GM18505 (cell line): ENCODE measurements at regions not wholly inside any gene's neighbourhood (a gene's known extent, or its start where the extent isn't known, plus 50 kb on each side); places are given as distances from the start of the nearest gene placed in this dataset.

ENCODE experiments used
- ATAC-seq: cut with Tn5 transposase; IDR thresholded peaks from one replicate; pipeline ENCODE4 v1.9.1; 2021; ENCODE audit not compliant: unreplicated experiment
- POLR2A ChIP-seq: IDR thresholded peaks from 4 replicates; pipeline ENCODE4 v1.6.1; 2011; ENCODE audit warnings: borderline replicate concordance; ENCODE audit not compliant: insufficient read depth, insufficient read length; ENCODE audit errors: extremely low read depth

GRCh38 chr5:96088706-96089498 lies 127.3 kb upstream of the ELL2 start:
- TF ChIP-seq POLR2A, result no peak
- no peak for ATAC-seq

- ATAC-seq, result no peak
- TF ChIP-seq POLR2A, result no peak
Measured at GRCh38 chr5:96087939-96088338, 126.3 kb upstream of the ELL2 start.

- ATAC-seq, result no peak
- no peak for TF ChIP-seq POLR2A
Measured at GRCh38 chr5:96084874-96085506, 123.3 kb upstream of the ELL2 start.

DNA sequence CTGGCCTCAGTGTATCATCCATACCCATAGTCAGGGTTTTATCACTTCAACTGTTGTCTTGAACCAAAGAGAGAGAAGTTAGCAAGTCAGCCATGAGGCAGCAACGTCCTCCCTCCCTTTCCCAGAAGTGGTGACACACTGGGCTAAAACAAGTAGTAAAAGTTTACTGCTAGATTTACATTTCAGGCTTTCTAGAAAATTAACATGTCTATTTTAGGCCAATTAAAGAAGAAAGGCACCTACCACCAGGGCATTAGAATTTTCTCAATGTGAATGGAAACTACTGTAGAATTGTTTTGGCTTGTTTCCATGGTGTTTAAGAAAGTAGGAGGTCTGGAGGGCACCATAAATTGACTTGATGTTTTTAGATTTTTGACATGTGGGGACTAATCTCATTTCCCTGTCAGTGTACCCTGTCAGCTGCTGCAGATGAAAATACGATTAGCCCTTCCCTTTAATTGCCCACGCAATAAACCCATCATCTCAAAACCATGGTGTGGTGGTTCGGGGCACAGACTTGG lies 121.8 kb upstream of the ELL2 start:
- ATAC-seq, result no peak

GRCh38 chr5:96081276-96081858 lies 119.7 kb upstream of the ELL2 start:
- ATAC-seq, result no peak
- no peak for TF ChIP-seq POLR2A

More for the DNA sequence above, 121.8 kb upstream of the ELL2 start:
- TF ChIP-seq POLR2A, result no peak

DNA sequence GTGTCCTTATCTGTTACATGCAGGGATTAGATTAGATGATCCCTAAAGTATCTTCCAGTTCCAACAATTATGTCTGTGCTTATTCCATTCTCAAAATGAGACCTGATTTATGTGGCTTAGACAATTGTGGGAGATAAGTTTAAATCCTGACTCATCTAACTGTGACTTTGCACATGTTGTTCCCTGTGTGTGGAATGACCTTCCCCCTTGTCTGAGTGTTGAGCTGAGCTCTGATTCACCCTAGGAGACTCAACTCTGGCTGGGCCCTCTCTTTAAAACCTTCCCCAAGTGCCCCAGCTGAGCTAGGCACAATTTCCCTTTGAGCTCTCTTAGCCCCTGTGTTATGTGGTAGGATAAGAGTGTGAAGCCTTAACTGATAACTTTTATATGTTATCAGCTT lies 118.9 kb upstream of the ELL2 start:
- no peak for ATAC-seq
- TF ChIP-seq POLR2A, result no peak

DNA sequence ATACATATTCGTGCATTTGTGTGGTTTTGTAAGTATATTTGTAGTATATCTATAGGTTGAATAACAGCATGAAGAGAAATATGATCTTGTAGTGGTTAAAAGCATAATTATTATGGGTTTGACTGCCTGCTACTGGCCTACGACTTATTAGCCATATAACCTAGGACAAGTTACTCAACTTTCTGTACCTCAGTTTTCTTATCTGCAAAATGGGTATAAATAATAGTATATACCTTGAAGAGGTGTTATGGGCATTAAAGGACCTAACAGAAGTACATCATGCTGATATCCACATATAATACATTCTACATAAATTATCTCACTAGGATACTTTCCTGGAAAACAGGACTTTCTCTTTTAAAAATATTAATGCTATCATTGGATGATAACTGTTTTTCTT lies 118.3 kb upstream of the ELL2 start:
- TF ChIP-seq POLR2A, result no peak
- ATAC-seq, result no peak

GRCh38 chr5:96079075-96079474 lies 117.4 kb upstream of the ELL2 start:
- TF ChIP-seq POLR2A, result no peak
- ATAC-seq, result no peak

DNA sequence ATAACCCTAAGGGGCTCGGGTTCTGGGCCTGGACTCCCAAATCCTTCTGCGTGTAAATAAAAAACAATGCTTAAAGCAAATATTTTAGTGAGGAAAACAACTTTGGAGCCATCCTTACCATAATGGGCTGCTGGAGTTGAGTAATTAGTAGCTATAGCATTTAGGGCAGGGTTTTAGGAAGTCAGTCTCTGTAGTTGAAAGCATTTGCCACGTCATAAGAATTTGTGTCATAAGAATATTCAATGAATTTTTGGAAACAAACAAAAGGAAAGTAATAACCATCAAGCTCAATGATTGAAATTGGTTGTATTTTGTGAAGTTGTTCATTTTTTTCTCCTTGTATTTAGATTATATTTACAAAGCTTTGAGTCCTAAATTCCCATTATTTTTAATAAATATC lies 114.8 kb upstream of the ELL2 start:
- no peak for ATAC-seq
- TF ChIP-seq POLR2A, result no peak

DNA sequence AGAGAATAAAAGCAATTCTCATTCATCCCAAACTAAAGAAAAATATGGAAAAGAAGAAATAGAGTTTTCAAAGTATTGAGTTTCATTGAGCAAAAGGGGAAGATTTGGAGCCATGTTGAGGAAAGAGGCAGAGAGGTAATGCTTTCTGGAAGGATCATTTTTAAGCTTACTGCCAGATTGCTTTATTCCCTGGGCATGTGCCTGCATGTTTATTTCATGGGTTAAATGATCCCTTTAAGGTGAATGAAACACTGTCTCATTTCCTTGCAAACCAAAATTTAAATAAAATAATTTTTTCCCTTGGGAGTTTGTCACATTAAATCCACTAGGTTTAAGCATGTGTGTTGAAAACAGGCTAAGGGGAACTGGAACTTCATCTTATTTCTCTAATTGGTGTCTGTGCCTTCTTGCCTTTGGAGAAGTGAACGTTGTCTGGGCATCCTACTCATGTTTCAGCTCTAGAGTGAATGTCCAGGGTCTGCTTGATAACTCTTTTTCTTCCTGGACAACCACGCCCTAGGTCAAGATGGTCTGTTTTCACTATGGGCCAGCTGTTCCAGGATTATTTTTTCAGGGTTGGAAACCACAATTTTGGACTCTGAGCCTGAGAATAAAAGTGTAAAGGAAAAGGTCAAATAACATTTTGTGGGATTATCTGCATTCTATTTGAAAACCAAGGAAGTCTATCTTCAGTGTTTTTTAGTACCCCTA lies 114.1 kb upstream of the ELL2 start:
- no peak for ATAC-seq
- no peak for TF ChIP-seq POLR2A

- TF ChIP-seq POLR2A, result no peak
- no peak for ATAC-seq
Measured at GRCh38 chr5:96074870-96075269, 113.2 kb upstream of the ELL2 start.

- TF ChIP-seq POLR2A, result no peak
- no peak for ATAC-seq
Measured at GRCh38 chr5:96074460-96074859, 112.8 kb upstream of the ELL2 start.

DNA sequence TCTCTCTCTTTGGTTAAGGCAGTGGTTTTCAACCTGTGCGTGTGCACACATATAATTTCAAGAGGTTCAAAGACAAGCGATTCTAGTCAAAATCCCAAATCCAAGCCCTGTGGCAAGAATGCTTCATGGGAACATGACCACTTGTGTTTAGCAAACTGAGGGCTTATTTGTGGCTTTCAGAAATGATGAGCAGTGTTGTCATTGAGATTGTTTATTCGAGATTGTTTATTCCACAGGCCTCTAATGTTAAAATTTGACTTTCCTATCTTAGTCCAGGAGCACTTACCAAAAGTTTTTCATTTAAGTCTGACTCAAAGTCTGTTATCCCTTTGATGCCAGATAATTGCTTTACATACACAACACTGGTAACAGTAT lies 111.1 kb upstream of the ELL2 start:
- no peak for ATAC-seq
- no peak for TF ChIP-seq POLR2A
